HL-60 (cell line): ENCODE measurements at regions not wholly inside any gene's neighbourhood (a gene's known extent, or its start where the extent isn't known, plus 50 kb on each side); places are given as distances from the start of the nearest gene placed in this dataset.

Experiments
- DNase-seq, 2 experiments: peaks; one replicate each; pipeline ENCODE4 v3.0.0-alpha.2; 2010 to 2020; ENCODE audit warnings: low read depth in 1 of 2, low spot score in 1 of 2
- H3K27ac ChIP-seq: fragments of 250-450 bp; sonication (Bioruptor Pico); replicated peaks from 2 replicates; pipeline ENCODE4 v1.5.1; 2020; ENCODE audit warnings: mild to moderate bottlenecking, moderate library complexity
- H3K27me3 ChIP-seq: fragments of 250-450 bp; sonication (Bioruptor Pico); 2 replicates; pipeline ENCODE4 v1.5.1; 2021; ENCODE audit warnings: mild to moderate bottlenecking, moderate library complexity; ENCODE audit not compliant: insufficient read depth, poor library complexity, severe bottlenecking
- H3K4me3 ChIP-seq: replicated peaks from 2 replicates; pipeline ENCODE4 v1.5.1; 2011; ENCODE audit warnings: mild to moderate bottlenecking, control low read depth, low read length; ENCODE audit not compliant: insufficient read depth
- CTCF ChIP-seq: IDR thresholded peaks from one replicate; pipeline ENCODE4 v1.5.1; 2011; ENCODE audit warnings: low read length, control low read depth, inconsistent platforms; ENCODE audit not compliant: insufficient read depth
- GABPA ChIP-seq: IDR thresholded peaks from 2 replicates; pipeline ENCODE4 v1.6.1; 2012; ENCODE audit warnings: low read depth
- POLR2AphosphoS5 ChIP-seq: IDR thresholded peaks from 2 replicates; pipeline ENCODE4 v1.6.1; 2012; ENCODE audit warnings: low read depth
- SPI1 ChIP-seq: IDR thresholded peaks from 2 replicates; pipeline ENCODE4 v1.6.1; 2012; ENCODE audit warnings: low read depth, mild to moderate bottlenecking, borderline replicate concordance
- TF ChIP-seq, protein P1 (sequence below): IDR thresholded peaks from 2 replicates; pipeline ENCODE4 v1.6.1; 2012; ENCODE audit warnings: low read depth; ENCODE audit not compliant: insufficient replicate concordance

- Histone ChIP-seq H3K27ac (no peak overlapping the region), H3K27me3 (no peaks in the 10 kb centered on the region), H3K4me3 (no peak overlapping the region)
- DNase-seq, result no peak
- TF ChIP-seq GABPA (no peak), SPI1 (no peak)
Measured at GRCh38 chr5:118253225-118254061, 734.9 kb downstream of the DTWD2 start.

DNA sequence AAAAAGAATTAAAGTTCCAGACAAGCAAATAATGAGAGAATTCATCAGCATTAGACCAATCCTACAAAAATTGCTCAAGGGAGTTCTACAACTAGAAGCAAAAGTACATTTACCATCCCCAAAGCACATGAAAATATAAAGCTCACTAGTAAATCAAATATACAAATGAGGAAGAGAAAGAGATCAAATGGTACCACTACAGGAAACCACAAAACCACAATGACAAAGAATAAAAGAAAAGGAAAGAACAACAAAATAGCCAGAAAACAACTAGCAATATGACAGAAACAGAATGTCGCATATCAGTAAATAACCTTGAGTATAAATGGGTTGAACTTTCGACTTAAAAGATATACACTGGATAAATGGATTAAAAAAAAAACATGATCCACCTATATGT, 739.0 kb downstream of the DTWD2 start:
- no peak for DNase-seq
- no peaks in the 10 kb centered on the region for H3K27me3 ChIP-seq
- TF ChIP-seq GABPA, result no peak
- no peak; the same call in 1 of the 2 replicates for TF ChIP-seq SPI1
- TF ChIP-seq, protein P1, sequence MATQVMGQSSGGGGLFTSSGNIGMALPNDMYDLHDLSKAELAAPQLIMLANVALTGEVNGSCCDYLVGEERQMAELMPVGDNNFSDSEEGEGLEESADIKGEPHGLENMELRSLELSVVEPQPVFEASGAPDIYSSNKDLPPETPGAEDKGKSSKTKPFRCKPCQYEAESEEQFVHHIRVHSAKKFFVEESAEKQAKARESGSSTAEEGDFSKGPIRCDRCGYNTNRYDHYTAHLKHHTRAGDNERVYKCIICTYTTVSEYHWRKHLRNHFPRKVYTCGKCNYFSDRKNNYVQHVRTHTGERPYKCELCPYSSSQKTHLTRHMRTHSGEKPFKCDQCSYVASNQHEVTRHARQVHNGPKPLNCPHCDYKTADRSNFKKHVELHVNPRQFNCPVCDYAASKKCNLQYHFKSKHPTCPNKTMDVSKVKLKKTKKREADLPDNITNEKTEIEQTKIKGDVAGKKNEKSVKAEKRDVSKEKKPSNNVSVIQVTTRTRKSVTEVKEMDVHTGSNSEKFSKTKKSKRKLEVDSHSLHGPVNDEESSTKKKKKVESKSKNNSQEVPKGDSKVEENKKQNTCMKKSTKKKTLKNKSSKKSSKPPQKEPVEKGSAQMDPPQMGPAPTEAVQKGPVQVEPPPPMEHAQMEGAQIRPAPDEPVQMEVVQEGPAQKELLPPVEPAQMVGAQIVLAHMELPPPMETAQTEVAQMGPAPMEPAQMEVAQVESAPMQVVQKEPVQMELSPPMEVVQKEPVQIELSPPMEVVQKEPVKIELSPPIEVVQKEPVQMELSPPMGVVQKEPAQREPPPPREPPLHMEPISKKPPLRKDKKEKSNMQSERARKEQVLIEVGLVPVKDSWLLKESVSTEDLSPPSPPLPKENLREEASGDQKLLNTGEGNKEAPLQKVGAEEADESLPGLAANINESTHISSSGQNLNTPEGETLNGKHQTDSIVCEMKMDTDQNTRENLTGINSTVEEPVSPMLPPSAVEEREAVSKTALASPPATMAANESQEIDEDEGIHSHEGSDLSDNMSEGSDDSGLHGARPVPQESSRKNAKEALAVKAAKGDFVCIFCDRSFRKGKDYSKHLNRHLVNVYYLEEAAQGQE, result no peak
- no peak for TF ChIP-seq CTCF
- TF ChIP-seq POLR2AphosphoS5, result no peak
- no peak overlapping the region for H3K4me3 ChIP-seq
- H3K27ac ChIP-seq, result no peak overlapping the region

GRCh38 chr5:118247458-118247857, 740.9 kb downstream of the DTWD2 start:
- no peak overlapping the region for H3K4me3 ChIP-seq
- no peak for TF ChIP-seq SPI1
- TF ChIP-seq, protein P1, result no peak
- TF ChIP-seq GABPA, result no peak
- TF ChIP-seq CTCF, result no peak
- TF ChIP-seq POLR2AphosphoS5, result no peak
- no peak overlapping the region for H3K27ac ChIP-seq
- H3K27me3 ChIP-seq, result no peaks in the 10 kb centered on the region
- no peak for DNase-seq

GRCh38 chr5:118243613-118244012, 744.7 kb downstream of the DTWD2 start:
- no peak overlapping the region for H3K27ac ChIP-seq
- no peak overlapping the region for H3K4me3 ChIP-seq
- no peak for DNase-seq
- no peaks in the 10 kb centered on the region for H3K27me3 ChIP-seq
- TF ChIP-seq GABPA (no peak), POLR2AphosphoS5 (no peak), CTCF (no peak), SPI1 (no peak)
